Peyer's patch (tissue), 4 donors: ENCODE measurements at regions not wholly inside any gene's neighbourhood (a gene's known extent, or its start where the extent isn't known, plus 50 kb on each side); places are given as distances from the start of the nearest gene placed in this dataset.

Source experiments
- DNase-seq, 3 donors: peaks; one replicate each; pipeline ENCODE4 v3.0.0-alpha.2; 2017 to 2019
- H3K27ac ChIP-seq, 4 donors: fragments of 200-600 bp; sonication (generic); one replicate each; pipeline ENCODE4 v1.5.1; 2016 to 2019
- H3K27me3 ChIP-seq, 2 donors: fragments of 200-600 bp; sonication (generic); one replicate each; pipeline ENCODE4 v1.5.1; 2019
- H3K36me3 ChIP-seq, 3 donors: fragments of 200-600 bp; sonication (generic); one replicate each; pipeline ENCODE4 v1.5.1; 2016 to 2019
- H3K4me1 ChIP-seq, 4 donors: fragments of 200-600 bp; sonication (generic); one replicate each; pipeline ENCODE4 v1.5.1; 2016 to 2019
- H3K4me3 ChIP-seq, 4 donors: fragments of 200-600 bp; sonication (generic); 1 replicate in 3 of 4; 2 replicates in 1 of 4; pipeline ENCODE4 v1.5.1; 2016 to 2019; ENCODE audit warnings: mild to moderate bottlenecking in 1 of 4
- H3K9me3 ChIP-seq, 4 donors: fragments of 200-600 bp; sonication (generic); one replicate each; pipeline ENCODE4 v1.5.1; 2016 to 2019; ENCODE audit warnings: mild to moderate bottlenecking in 1 of 4
- POLR2A ChIP-seq, 2 donors: fragments of 450-650 bp; IDR thresholded peaks; one replicate each; pipeline ENCODE4 v1.5.1; 2017; ENCODE audit warnings: antibody characterized with exemption in 2 of 2, mild to moderate bottlenecking in 2 of 2, moderate library complexity in 2 of 2
- TF ChIP-seq, protein P1 (sequence below), 6 experiments: fragments of 450-650 bp in 4 of 6; fragments of 200-600 bp in 2 of 6; sonication (generic) in 1 of 6; IDR thresholded peaks; one replicate each; pipeline ENCODE4 v1.5.1; 2017 to 2019; ENCODE audit warnings: antibody characterized with exemption in 6 of 6, mild to moderate bottlenecking in 3 of 6, moderate library complexity in 1 of 6

GRCh38 chr6:27066802-27067201, 180.7 kb upstream of the PRSS16 start:
- H3K4me1 ChIP-seq = no peaks in the 10 kb centered on the region
- no peak overlapping the region for H3K27ac ChIP-seq
- H3K4me3 ChIP-seq = no peak overlapping the region
- TF ChIP-seq, protein P1, sequence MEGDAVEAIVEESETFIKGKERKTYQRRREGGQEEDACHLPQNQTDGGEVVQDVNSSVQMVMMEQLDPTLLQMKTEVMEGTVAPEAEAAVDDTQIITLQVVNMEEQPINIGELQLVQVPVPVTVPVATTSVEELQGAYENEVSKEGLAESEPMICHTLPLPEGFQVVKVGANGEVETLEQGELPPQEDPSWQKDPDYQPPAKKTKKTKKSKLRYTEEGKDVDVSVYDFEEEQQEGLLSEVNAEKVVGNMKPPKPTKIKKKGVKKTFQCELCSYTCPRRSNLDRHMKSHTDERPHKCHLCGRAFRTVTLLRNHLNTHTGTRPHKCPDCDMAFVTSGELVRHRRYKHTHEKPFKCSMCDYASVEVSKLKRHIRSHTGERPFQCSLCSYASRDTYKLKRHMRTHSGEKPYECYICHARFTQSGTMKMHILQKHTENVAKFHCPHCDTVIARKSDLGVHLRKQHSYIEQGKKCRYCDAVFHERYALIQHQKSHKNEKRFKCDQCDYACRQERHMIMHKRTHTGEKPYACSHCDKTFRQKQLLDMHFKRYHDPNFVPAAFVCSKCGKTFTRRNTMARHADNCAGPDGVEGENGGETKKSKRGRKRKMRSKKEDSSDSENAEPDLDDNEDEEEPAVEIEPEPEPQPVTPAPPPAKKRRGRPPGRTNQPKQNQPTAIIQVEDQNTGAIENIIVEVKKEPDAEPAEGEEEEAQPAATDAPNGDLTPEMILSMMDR (IDR thresholded peaks at IDR 0.05) = no peak
- TF ChIP-seq POLR2A (IDR thresholded peaks at IDR 0.05) = no peak
- H3K27me3 ChIP-seq = no peaks in the 10 kb centered on the region
- H3K36me3 ChIP-seq = no peaks in the 10 kb centered on the region
- no peaks in the 10 kb centered on the region for H3K9me3 ChIP-seq
- DNase-seq = no peak

DNA sequence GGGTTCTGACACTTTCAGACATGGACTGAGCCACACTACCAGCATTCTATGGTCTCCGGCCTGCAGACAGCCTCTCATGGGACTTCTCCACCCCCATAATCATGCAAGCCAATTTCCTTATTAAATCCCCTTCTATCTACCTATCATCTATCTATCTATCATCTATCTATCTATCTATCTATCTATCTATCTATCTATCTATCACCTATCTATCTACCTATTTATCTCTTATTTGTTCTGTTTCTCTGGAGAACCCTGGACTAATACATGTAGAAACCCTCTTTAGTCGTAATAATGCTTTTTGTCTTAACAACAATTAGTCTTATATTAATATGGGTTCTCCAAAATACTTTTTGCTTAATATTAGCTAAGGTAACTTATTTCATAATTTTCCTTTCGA, 174.1 kb upstream of the PRSS16 start:
- no peak overlapping the region for H3K27ac ChIP-seq
- no peaks in the 10 kb centered on the region for H3K27me3 ChIP-seq
- no peaks in the 10 kb centered on the region for H3K4me1 ChIP-seq
- H3K9me3 ChIP-seq = no peaks in the 10 kb centered on the region
- H3K36me3 ChIP-seq = no peaks in the 10 kb centered on the region
- TF ChIP-seq POLR2A (IDR thresholded peaks at IDR 0.05) = no peak
- TF ChIP-seq, protein P1 (IDR thresholded peaks at IDR 0.05) = no peak
- H3K4me3 ChIP-seq = no peak overlapping the region
- no peak for DNase-seq

- no peak overlapping the region for H3K27ac ChIP-seq
- no peak for TF ChIP-seq POLR2A (IDR thresholded peaks at IDR 0.05)
- TF ChIP-seq, protein P1 (IDR thresholded peaks at IDR 0.05) = no peak
- no peaks in the 10 kb centered on the region for H3K4me1 ChIP-seq
- no peaks in the 10 kb centered on the region for H3K27me3 ChIP-seq
- DNase-seq = no peak
- no peak overlapping the region for H3K4me3 ChIP-seq
- H3K36me3 ChIP-seq = no peaks in the 10 kb centered on the region
- no peaks in the 10 kb centered on the region for H3K9me3 ChIP-seq
Measured at GRCh38 chr6:27076116-27076515, 171.4 kb upstream of the PRSS16 start.

GRCh38 chr6:27078734-27079357, 168.7 kb upstream of the PRSS16 start:
- no peaks in the 10 kb centered on the region for H3K4me1 ChIP-seq
- H3K27me3 ChIP-seq = no peaks in the 10 kb centered on the region
- H3K4me3 ChIP-seq = peak overlapping the region in 3 of 4 donors; percentile 26 to 39 (median 28)
- DNase-seq = peak; percentile 31 to 64 (median 51)
- no peak overlapping the region for H3K27ac ChIP-seq
- no peaks in the 10 kb centered on the region for H3K9me3 ChIP-seq
- no peak for TF ChIP-seq POLR2A (IDR thresholded peaks at IDR 0.05)
- TF ChIP-seq, protein P1 (IDR thresholded peaks at IDR 0.05) = peak in 4 of 6 experiments; percentile 57 to 81 (median 80)
- no peaks in the 10 kb centered on the region for H3K36me3 ChIP-seq

- Histone ChIP-seq H3K4me1 (no peaks in the 10 kb centered on the region), H3K27ac (no peak overlapping the region), H3K9me3 (no peaks in the 10 kb centered on the region), H3K36me3 (no peaks in the 10 kb centered on the region), H3K4me3 (no peak overlapping the region), H3K27me3 (no peaks in the 10 kb centered on the region)
- DNase-seq = no peak
- TF ChIP-seq, protein P1 (IDR thresholded peaks at IDR 0.05) = no peak
- no peak for TF ChIP-seq POLR2A (IDR thresholded peaks at IDR 0.05)
Measured at GRCh38 chr6:27081188-27081587, 166.3 kb upstream of the PRSS16 start.

DNA sequence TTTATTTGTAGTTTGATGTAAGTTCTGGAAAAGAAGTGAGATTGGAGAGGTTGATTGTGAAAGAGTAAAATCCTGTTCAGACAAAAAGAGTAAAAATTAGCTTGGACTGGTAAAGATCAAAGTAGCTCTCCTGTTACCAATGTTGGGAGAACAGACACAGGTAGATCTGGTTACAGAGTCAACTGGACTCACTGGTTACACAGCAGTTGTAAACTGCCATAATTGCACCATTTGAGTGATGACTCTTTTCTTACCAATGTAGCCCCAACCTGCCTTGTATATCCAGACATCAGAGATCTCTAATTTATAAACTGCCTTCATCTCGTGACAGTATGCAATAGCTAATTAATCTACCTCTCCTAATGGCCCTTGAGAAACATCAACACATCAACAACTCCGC, 165.6 kb upstream of the PRSS16 start:
- DNase-seq = no peak
- Histone ChIP-seq H3K27ac (no peak overlapping the region), H3K4me3 (no peak overlapping the region), H3K4me1 (no peaks in the 10 kb centered on the region), H3K27me3 (no peaks in the 10 kb centered on the region), H3K36me3 (no peaks in the 10 kb centered on the region), H3K9me3 (no peaks in the 10 kb centered on the region)
- TF ChIP-seq, protein P1 (IDR thresholded peaks at IDR 0.05) = no peak
- no peak for TF ChIP-seq POLR2A (IDR thresholded peaks at IDR 0.05)
